ENCODE measurements at regions not wholly inside any gene's neighbourhood (a gene's known extent, or its start where the extent isn't known, plus 50 kb on each side); places are given as distances from the start of the nearest gene placed in this dataset.

GRCh38 chr15:61295239-61295638 is 66.1 kb upstream of the RORA start:
- TF ChIP-seq CTCF (IDR thresholded peaks at IDR 0.05) (no peak), POLR2A (IDR thresholded peaks at IDR 0.05) (no peak), POLR2AphosphoS5 (IDR thresholded peaks at IDR 0.05) (no peak), EP300 (IDR thresholded peaks at IDR 0.05; ENCODE audit: low read depth) (no peak)
